ENCODE measurements at regions not wholly inside any gene's neighbourhood (a gene's known extent, or its start where the extent isn't known, plus 50 kb on each side); places are given as distances from the start of the nearest gene placed in this dataset.

DNA sequence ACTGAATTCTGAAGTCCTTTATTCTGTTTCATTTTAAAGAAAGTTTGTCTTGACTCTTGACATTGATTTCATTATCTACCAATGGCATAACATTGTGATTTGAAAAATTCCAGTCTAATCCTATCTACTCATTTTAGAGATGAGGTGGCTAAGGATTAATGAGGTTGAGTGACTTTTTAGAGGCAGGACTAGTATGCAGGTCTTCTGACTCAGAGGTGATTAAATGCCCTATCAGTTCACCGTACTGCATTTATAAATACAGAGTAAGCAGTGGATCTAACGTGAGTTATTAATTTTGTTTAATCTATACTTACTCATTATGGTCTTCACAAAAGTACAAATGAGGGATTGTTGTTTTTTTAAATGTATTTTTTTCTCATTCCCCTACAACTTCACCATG lies 277.6 kb downstream of the PTBP2 start:
- H3K4me3 Mint-ChIP-seq = no peak overlapping the region
- peaks cover 2% of the 10 kb centered on the region for H3K4me1 Mint-ChIP-seq
- no peak for DNase-seq
- no peaks in the 10 kb centered on the region for H3K9me3 Mint-ChIP-seq
- no peak overlapping the region for H3K27ac Mint-ChIP-seq
- H3K36me3 Mint-ChIP-seq = no peaks in the 10 kb centered on the region
- H3K27me3 Mint-ChIP-seq = peaks cover 4% of the 10 kb centered on the region

DNA sequence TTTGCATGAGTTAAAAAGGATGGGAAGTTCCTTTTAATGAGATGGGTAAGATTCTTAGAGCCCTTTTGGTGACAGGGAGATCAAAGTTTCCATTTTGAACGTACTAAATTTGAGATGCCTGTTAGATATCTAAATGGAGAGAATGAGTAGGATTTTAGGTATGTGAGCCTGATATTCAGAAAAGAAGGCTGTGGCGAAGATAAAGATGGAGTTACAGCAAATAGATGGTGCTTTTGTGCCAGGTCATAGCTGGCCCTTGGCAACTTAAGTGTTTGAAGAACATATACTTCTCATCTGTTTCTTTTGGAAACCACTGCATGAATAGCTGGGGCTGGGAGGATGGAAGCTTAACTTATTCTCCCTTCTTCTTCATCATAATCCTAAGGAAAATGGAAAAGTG lies 282.5 kb downstream of the PTBP2 start:
- no peaks in the 10 kb centered on the region for H3K4me1 Mint-ChIP-seq
- no peak for DNase-seq
- H3K27ac Mint-ChIP-seq = no peak overlapping the region
- no peaks in the 10 kb centered on the region for H3K9me3 Mint-ChIP-seq
- H3K36me3 Mint-ChIP-seq = no peaks in the 10 kb centered on the region
- no peak overlapping the region for H3K4me3 Mint-ChIP-seq
- H3K27me3 Mint-ChIP-seq = peaks cover 4% of the 10 kb centered on the region

DNA sequence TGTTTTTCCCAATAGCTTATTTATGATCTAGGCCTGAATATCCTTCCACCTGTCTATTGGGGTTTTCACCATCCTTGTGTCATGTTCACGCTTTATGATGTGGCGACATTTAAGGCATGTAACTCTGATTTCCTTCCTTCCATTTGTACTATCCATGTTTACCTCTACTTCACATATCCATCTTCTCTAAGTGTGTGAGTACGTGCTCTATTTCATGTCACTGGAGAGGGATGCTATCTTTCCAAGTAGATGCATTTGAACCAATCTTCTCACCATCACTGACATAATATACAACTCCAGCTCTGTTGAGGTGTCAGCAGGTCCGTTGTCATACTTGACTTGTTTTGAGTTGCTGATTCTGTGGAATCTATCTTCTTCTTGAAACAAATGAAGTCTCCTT lies 283.2 kb downstream of the PTBP2 start:
- Mint-ChIP-seq H3K36me3 (no peaks in the 10 kb centered on the region), H3K4me1 (no peaks in the 10 kb centered on the region), H3K4me3 (no peak overlapping the region), H3K27me3 (peaks cover 4% of the 10 kb centered on the region), H3K9me3 (no peaks in the 10 kb centered on the region), H3K27ac (no peak overlapping the region)
- no peak for DNase-seq

DNA sequence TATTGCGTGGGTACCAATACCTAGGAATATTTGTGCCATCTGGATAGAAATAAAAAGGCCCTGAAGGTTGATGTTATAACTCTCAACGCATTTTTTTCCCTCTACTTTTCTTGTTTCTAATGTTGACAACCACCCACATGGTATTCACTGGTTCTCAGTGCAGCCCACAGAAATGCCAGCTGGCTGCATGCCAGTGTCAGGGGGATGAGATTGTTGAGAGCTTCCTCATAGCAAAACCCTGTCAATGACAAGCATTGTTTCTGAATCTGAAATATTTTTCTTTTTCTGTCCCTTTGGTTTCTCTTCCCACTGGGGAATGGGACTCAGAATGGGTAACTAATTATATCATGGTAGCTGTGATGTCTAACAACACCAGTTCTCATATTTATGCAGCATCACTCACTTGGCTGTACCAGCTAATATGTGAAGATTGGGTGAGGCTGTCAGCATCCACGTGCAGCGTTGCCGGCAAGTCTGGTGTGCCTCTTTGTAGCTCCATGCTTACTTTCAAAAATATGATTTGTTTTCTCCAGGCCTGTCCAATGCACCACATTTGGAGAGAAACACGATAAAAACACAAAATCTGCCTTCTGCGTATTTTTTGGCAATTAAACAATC lies 284.6 kb downstream of the PTBP2 start:
- Mint-ChIP-seq H3K27me3 (peaks cover 4% of the 10 kb centered on the region), H3K36me3 (no peaks in the 10 kb centered on the region), H3K27ac (no peak overlapping the region), H3K9me3 (no peaks in the 10 kb centered on the region), H3K4me1 (no peaks in the 10 kb centered on the region), H3K4me3 (no peak overlapping the region)
- no peak for DNase-seq

DNA sequence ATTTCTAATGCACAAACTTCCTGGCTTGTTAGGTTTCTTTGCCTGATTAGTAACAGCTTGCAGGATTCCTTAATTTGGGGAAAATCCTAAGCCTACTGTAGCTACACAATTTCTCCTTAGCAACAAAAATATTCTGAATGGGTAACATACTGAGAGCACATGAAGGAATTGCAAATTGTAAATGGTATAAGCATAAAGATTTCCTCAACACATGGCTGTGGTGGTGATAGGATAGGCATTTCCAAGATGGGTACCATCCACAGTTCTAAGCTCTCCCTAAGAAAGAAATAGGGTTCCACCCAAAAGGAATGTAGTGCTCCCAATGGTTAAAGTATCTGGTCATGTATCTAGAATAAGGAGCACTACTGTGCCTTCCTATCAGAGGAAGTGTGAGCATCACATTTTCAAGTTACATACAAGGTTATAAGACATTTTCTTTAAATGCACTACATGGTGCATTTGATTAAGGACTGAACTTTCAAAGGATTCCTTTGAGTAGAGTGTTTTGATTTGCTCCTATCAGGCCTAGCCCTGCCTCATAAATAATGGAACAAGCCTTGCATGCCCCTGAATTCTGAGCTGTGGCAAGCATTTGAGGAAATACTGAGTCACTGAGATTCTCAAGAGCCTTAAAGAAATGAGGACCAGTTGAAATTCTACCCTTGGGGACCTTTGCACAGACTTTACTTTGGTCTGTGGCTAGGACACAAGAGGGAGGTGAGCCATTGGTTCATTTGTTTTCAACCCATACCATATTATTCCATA lies 286.4 kb downstream of the PTBP2 start:
- Mint-ChIP-seq H3K9me3 (no peaks in the 10 kb centered on the region), H3K4me1 (no peaks in the 10 kb centered on the region), H3K36me3 (no peaks in the 10 kb centered on the region), H3K27me3 (peaks cover 4% of the 10 kb centered on the region), H3K27ac (no peak overlapping the region), H3K4me3 (no peak overlapping the region)
- DNase-seq = no peak

DNA sequence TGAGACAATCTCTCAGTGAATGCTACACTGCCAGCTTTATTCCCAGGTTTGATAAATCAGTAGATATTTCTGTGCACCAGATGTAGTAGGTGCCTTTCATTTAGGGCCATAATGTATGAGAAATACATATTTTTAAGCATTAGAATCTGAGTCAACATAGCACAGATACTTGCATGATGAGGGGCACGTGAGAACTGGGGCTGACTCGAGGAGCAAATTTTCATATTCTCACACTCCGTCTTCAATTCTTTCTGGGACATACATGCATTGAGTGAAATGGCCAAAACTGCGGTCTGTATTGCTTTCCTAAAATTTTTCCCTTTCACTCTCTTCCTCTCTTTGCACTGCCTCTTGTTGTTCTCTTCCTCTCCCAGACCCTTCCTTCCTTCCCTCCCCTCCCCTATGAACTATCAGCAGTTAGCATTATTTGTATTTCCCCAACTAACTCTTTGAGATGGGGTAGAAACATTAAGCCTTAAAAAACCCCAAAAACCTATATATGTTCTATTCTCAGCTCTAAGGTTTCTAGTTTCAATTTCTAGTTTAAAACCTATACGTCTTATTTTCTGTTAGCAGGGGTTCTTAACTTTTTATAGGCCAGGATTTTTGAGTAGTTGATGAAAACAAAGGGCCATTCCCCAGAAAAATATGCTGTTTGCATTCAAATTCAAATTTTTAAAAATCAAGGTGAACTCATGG lies 289.1 kb downstream of the PTBP2 start:
- H3K36me3 Mint-ChIP-seq = no peaks in the 10 kb centered on the region
- H3K4me3 Mint-ChIP-seq = no peak overlapping the region
- H3K9me3 Mint-ChIP-seq = no peaks in the 10 kb centered on the region
- no peak for DNase-seq
- H3K27ac Mint-ChIP-seq = no peak overlapping the region
- H3K27me3 Mint-ChIP-seq = no peaks in the 10 kb centered on the region
- no peaks in the 10 kb centered on the region for H3K4me1 Mint-ChIP-seq

DNA sequence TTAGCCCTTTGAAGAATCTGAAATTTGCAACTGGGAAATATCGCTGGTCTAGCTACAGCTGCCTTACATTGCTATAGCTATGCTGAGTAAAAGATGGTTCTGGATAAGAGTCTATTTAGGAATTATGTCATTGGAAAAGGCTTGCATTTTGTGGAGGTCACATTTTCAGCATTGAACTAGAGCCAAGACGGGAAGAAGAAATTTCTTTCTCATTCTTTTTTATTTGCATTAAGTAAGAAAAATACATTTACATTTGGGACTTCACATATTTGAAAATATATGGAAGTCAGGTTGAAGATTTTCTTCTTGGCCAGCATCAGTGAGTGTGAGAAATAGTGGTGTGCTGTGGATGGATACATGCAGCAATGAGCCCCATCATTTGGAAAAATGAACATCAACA lies 291.6 kb downstream of the PTBP2 start:
- Mint-ChIP-seq H3K27me3 (peaks cover 1% of the 10 kb centered on the region), H3K4me1 (no peaks in the 10 kb centered on the region), H3K27ac (no peak overlapping the region), H3K4me3 (no peak overlapping the region), H3K36me3 (no peaks in the 10 kb centered on the region), H3K9me3 (no peaks in the 10 kb centered on the region)
- DNase-seq = no peak

DNA sequence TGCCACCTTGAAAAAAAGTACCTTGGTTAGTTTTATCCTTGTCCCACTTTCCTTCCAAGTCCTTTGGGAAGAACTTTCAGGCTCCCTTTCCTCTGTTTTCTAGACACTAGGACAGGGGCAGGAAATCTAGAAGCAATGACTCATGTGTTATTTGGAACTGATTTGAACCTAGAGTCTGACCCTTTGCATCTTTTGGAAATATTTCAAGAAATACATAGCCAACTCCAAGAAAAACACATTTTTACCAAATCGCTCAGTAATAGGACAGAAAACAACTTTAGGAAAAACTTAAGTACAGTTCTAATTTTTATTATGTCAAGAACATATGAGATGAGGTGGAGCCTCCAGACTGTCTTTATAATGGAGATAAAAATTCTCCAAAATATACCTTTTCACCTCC lies 292.4 kb downstream of the PTBP2 start:
- no peak overlapping the region for H3K27ac Mint-ChIP-seq
- H3K9me3 Mint-ChIP-seq = no peaks in the 10 kb centered on the region
- no peak overlapping the region for H3K4me3 Mint-ChIP-seq
- H3K4me1 Mint-ChIP-seq = no peaks in the 10 kb centered on the region
- no peaks in the 10 kb centered on the region for H3K36me3 Mint-ChIP-seq
- no peak for DNase-seq
- peaks cover 7% of the 10 kb centered on the region for H3K27me3 Mint-ChIP-seq

DNA sequence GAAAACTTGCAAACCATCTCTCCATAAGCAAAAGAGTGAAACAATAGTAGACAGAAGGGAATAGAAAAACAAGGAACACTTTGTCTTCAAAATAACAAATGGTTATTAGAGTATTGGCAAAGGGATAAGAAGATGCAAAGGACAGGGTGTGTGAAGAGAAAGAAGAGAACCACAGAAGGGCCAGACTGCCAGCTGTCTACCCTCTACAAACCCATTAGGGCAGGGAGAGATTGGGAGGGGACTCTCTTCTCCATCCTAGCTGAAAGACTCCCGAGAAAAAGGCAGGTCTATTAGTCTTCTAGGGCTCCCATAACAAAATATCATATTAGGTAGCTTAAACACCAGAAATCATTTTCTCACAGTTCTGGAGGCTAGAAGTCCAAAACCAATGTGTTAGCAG lies 292.8 kb downstream of the PTBP2 start:
- Mint-ChIP-seq H3K27ac (no peak overlapping the region), H3K9me3 (no peaks in the 10 kb centered on the region), H3K36me3 (no peaks in the 10 kb centered on the region), H3K27me3 (peaks cover 8% of the 10 kb centered on the region), H3K4me1 (no peaks in the 10 kb centered on the region), H3K4me3 (no peak overlapping the region)
- DNase-seq = no peak

DNA sequence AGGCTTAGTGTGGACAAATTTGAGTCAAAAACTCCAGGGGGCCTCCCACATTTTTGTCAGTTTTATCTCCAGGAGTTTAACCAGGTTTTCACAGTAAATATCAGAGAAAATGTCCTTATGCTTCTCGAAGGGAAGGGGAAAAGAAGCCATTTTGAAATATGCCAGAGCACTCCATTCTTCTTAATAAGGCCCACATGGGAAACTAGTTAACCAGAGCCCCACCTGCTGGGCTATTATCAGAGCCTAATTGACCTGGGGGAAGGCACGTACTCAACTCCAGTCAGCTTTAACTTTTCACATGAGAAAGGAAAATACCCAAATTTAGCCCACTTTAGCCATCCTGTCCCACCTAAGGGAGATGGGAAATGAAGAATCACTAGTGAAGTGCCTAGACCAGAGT lies 296.3 kb downstream of the PTBP2 start:
- Mint-ChIP-seq H3K27ac (no peak overlapping the region), H3K36me3 (no peaks in the 10 kb centered on the region), H3K9me3 (no peaks in the 10 kb centered on the region), H3K4me3 (no peak overlapping the region), H3K27me3 (peaks cover 11% of the 10 kb centered on the region), H3K4me1 (no peaks in the 10 kb centered on the region)
- DNase-seq = no peak

Measured in activated naive CD8-positive, alpha-beta T cell treated with anti-CD3 and anti-CD28 coated beads for 36 hours (primary cell).